Mesothelial cell of epicardium (in vitro differentiated cells): ENCODE measurements at regions not wholly inside any gene's neighbourhood (a gene's known extent, or its start where the extent isn't known, plus 50 kb on each side); places are given as distances from the start of the nearest gene placed in this dataset.

Experiments
- DNase-seq, 2 experiments: peaks; one replicate each; pipeline ENCODE4 v3.0.0; 2021; ENCODE audit warnings: low spot score in 2 of 2; ENCODE audit not compliant: unreplicated experiment in 2 of 2
- H3K27ac Mint-ChIP-seq: 2 replicates; pipeline ENCODE4 v1.8.0; 2021; ENCODE audit warnings: mixed read lengths
- H3K27me3 Mint-ChIP-seq: 2 replicates; pipeline ENCODE4 v1.8.0; 2021; ENCODE audit warnings: low read depth, mixed read lengths
- H3K36me3 Mint-ChIP-seq: 2 replicates; pipeline ENCODE4 v1.8.0; 2021; ENCODE audit warnings: mixed read lengths
- H3K4me1 Mint-ChIP-seq: 2 replicates; pipeline ENCODE4 v1.8.0; 2021; ENCODE audit warnings: mixed read lengths
- H3K4me3 Mint-ChIP-seq: 2 replicates; pipeline ENCODE4 v1.8.0; 2021; ENCODE audit warnings: mild to moderate bottlenecking, moderate library complexity, mixed read lengths
- H3K9me3 Mint-ChIP-seq: 2 replicates; pipeline ENCODE4 v1.8.0; 2021; ENCODE audit warnings: mixed read lengths
- TF ChIP-seq, protein P1 (sequence below): fragments of 200-600 bp; sonication (generic); IDR thresholded peaks from one replicate; pipeline ENCODE4 v1.5.0; 2021; ENCODE audit warnings: antibody characterized with exemption; ENCODE audit not compliant: unreplicated experiment

DNA sequence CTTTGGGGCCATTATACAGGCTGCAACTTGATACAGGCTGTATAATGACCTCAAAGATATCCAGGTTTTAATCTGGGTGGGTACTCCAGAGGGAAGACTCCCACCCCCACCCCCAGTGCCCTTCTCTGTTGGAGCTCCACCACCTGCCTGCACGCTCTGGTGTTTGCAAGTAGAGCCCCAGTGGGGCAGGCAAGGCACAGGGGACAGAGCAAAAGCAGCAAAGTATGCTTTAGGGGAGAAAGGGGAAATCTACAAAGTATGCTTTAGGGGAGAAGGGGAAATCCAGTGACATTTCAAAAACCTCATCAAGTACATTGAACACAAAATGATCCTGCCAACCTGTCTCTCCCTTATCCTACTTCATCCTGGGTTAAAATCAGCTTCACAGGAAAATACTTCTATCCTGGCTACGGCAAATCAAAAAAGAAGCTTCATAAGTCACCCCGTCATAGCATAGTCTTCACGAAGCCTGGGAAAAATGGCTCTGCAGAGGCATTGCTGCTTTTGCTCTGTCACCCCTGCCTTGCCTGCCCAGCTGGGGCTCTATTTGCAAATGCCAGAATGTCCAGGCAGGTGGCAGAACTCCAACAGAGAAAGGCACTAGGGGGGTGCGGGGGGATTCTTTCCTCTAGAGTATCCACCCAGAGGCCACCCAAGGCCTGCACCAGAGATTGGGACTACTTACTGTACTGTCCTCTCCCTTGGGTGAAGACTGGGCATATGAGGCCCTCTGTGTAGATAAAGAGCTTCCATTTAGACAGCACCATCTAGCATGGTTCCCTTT, 60.9 kb upstream of the ATP11B start:
- peaks cover 15% of the 10 kb centered on the region for H3K4me1 Mint-ChIP-seq
- no peaks in the 10 kb centered on the region for H3K9me3 Mint-ChIP-seq
- no peak for DNase-seq
- no peaks in the 10 kb centered on the region for H3K36me3 Mint-ChIP-seq
- TF ChIP-seq, protein P1, sequence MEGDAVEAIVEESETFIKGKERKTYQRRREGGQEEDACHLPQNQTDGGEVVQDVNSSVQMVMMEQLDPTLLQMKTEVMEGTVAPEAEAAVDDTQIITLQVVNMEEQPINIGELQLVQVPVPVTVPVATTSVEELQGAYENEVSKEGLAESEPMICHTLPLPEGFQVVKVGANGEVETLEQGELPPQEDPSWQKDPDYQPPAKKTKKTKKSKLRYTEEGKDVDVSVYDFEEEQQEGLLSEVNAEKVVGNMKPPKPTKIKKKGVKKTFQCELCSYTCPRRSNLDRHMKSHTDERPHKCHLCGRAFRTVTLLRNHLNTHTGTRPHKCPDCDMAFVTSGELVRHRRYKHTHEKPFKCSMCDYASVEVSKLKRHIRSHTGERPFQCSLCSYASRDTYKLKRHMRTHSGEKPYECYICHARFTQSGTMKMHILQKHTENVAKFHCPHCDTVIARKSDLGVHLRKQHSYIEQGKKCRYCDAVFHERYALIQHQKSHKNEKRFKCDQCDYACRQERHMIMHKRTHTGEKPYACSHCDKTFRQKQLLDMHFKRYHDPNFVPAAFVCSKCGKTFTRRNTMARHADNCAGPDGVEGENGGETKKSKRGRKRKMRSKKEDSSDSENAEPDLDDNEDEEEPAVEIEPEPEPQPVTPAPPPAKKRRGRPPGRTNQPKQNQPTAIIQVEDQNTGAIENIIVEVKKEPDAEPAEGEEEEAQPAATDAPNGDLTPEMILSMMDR = no peak
- no peaks in the 10 kb centered on the region for H3K27me3 Mint-ChIP-seq
- H3K27ac Mint-ChIP-seq = no peak overlapping the region
- no peak overlapping the region for H3K4me3 Mint-ChIP-seq

GRCh38 chr3:182735672-182736071, 57.6 kb upstream of the ATP11B start:
- H3K36me3 Mint-ChIP-seq = no peaks in the 10 kb centered on the region
- TF ChIP-seq, protein P1 = no peak
- H3K9me3 Mint-ChIP-seq = no peaks in the 10 kb centered on the region
- H3K4me3 Mint-ChIP-seq = no peak overlapping the region
- no peak for DNase-seq
- H3K4me1 Mint-ChIP-seq = peaks cover 31% of the 10 kb centered on the region
- no peaks in the 10 kb centered on the region for H3K27me3 Mint-ChIP-seq
- peak overlapping the region; percentile 32 for H3K27ac Mint-ChIP-seq

- H3K4me3 Mint-ChIP-seq = no peak overlapping the region
- no peak for DNase-seq
- peaks cover 37% of the 10 kb centered on the region for H3K4me1 Mint-ChIP-seq
- no peak overlapping the region for H3K27ac Mint-ChIP-seq
- no peaks in the 10 kb centered on the region for H3K36me3 Mint-ChIP-seq
- H3K9me3 Mint-ChIP-seq = no peaks in the 10 kb centered on the region
- TF ChIP-seq, protein P1 = no peak
- H3K27me3 Mint-ChIP-seq = no peaks in the 10 kb centered on the region
Measured at GRCh38 chr3:182737825-182738224, 55.5 kb upstream of the ATP11B start.

GRCh38 chr3:182738583-182739411, 54.5 kb upstream of the ATP11B start:
- Mint-ChIP-seq H3K4me1 (peaks cover 37% of the 10 kb centered on the region), H3K4me3 (no peak overlapping the region), H3K36me3 (no peaks in the 10 kb centered on the region), H3K27ac (peak overlapping the region; percentile 92), H3K27me3 (no peaks in the 10 kb centered on the region), H3K9me3 (no peaks in the 10 kb centered on the region)
- TF ChIP-seq, protein P1 = no peak
- no peak for DNase-seq

DNA sequence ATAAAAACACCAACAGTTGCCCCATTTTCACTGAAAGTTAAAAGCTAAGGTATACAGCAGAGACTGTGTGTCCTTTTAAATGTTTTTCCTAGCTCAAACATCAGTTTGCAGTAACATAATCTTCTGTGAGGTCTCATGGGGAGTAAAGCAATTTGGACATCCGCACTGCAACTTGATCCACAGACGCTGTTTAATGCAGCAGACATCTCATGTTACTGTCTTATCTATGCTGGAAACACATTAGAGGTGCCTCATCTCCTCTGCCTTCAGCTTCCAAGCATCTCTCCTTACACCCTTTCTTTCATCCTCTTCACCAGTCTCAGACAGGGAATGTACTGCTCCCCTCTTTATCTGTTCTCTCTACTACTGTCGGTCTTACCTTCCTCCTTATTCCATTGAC, 53.7 kb upstream of the ATP11B start:
- DNase-seq = no peak
- H3K36me3 Mint-ChIP-seq = no peaks in the 10 kb centered on the region
- no peaks in the 10 kb centered on the region for H3K9me3 Mint-ChIP-seq
- H3K27me3 Mint-ChIP-seq = no peaks in the 10 kb centered on the region
- peaks cover 37% of the 10 kb centered on the region for H3K4me1 Mint-ChIP-seq
- H3K27ac Mint-ChIP-seq = peak overlapping the region; percentile 92
- TF ChIP-seq, protein P1 = no peak
- no peak overlapping the region for H3K4me3 Mint-ChIP-seq
